SK-N-MC (cell line): ENCODE measurements at regions not wholly inside any gene's neighbourhood (a gene's known extent, or its start where the extent isn't known, plus 50 kb on each side); places are given as distances from the start of the nearest gene placed in this dataset.

Source experiments
- DNase-seq: peaks from one replicate; pipeline ENCODE4 v3.0.0-alpha.2; 2011; ENCODE audit warnings: low read depth, low spot score
- H3K27ac ChIP-seq: fragments of 200-600 bp; sonication (generic); 2 replicates; pipeline ENCODE4 v1.5.1; 2016; ENCODE audit warnings: mixed run types
- H3K36me3 ChIP-seq: fragments of 200-600 bp; sonication (generic); 2 replicates; pipeline ENCODE4 v1.6.1; 2017; ENCODE audit warnings: antibody characterized with exemption, low read length, mixed read lengths; ENCODE audit not compliant: insufficient read depth
- H3K4me3 ChIP-seq: fragments of 200-600 bp; sonication (generic); 2 replicates; pipeline ENCODE4 v1.5.1; 2016
- H3K9ac ChIP-seq: fragments of 200-600 bp; sonication (generic); 2 replicates; pipeline ENCODE4 v1.8.0; 2017; ENCODE audit warnings: mixed run types, mixed read lengths; ENCODE audit not compliant: insufficient read length
- H3K9me3 ChIP-seq: fragments of 200-600 bp; sonication (generic); 2 replicates; pipeline ENCODE4 v1.6.1; 2017; ENCODE audit warnings: low read depth, mild to moderate bottlenecking, antibody characterized with exemption, low read length, moderate library complexity, mixed read lengths
- EZH2 ChIP-seq: fragments of 200-600 bp; sonication (generic); IDR thresholded peaks from one replicate; pipeline ENCODE4 v1.6.1; 2017; ENCODE audit warnings: antibody characterized with exemption
- FOXP2 ChIP-seq: optimal IDR thresholded peaks from 2 replicates; pipeline ENCODE3; 2011; ENCODE audit warnings: mild to moderate bottlenecking, moderate library complexity; ENCODE audit not compliant: insufficient read depth; ENCODE audit errors: extremely low read length, control extremely low read depth
- POLR2AphosphoS5 ChIP-seq: IDR thresholded peaks from 2 replicates; pipeline ENCODE4 v1.6.1; 2012; ENCODE audit warnings: mild to moderate bottlenecking, low read depth, low read length, borderline replicate concordance

- DNase-seq = no peak
- H3K9ac ChIP-seq = no peak overlapping the region
- H3K4me3 ChIP-seq = no peak overlapping the region
- TF ChIP-seq FOXP2 (no peak), EZH2 (no peak), POLR2AphosphoS5 (no peak)
- H3K9me3 ChIP-seq = no peaks in the 10 kb centered on the region
- H3K36me3 ChIP-seq = no peaks in the 10 kb centered on the region
- H3K27ac ChIP-seq = no peak overlapping the region
Measured at GRCh38 chr16:9607515-9608230, 516.2 kb downstream of the HAPSTR1 start.

- H3K27ac ChIP-seq = no peak overlapping the region
- H3K9ac ChIP-seq = no peak overlapping the region
- DNase-seq = no peak
- no peak for TF ChIP-seq POLR2AphosphoS5
- TF ChIP-seq EZH2 = no peak
- no peak for TF ChIP-seq FOXP2
- H3K9me3 ChIP-seq = no peaks in the 10 kb centered on the region
- H3K4me3 ChIP-seq = no peak overlapping the region
- no peaks in the 10 kb centered on the region for H3K36me3 ChIP-seq
Measured at GRCh38 chr16:9610727-9611126, 519.3 kb downstream of the HAPSTR1 start.

GRCh38 chr16:9612267-9612666, 520.8 kb downstream of the HAPSTR1 start:
- Histone ChIP-seq H3K36me3 (no peaks in the 10 kb centered on the region), H3K27ac (no peak overlapping the region), H3K9ac (no peak overlapping the region), H3K4me3 (no peak overlapping the region), H3K9me3 (no peaks in the 10 kb centered on the region)
- TF ChIP-seq POLR2AphosphoS5 (no peak), EZH2 (no peak), FOXP2 (no peak)
- DNase-seq = no peak

GRCh38 chr16:9614389-9614788, 522.9 kb downstream of the HAPSTR1 start:
- TF ChIP-seq POLR2AphosphoS5 = no peak
- TF ChIP-seq EZH2 = no peak
- TF ChIP-seq FOXP2 = no peak
- DNase-seq = no peak
- Histone ChIP-seq H3K27ac (no peak overlapping the region), H3K9ac (no peak overlapping the region), H3K4me3 (no peak overlapping the region), H3K9me3 (no peaks in the 10 kb centered on the region), H3K36me3 (no peaks in the 10 kb centered on the region)

- H3K9ac ChIP-seq = no peak overlapping the region
- no peak overlapping the region for H3K4me3 ChIP-seq
- H3K27ac ChIP-seq = no peak overlapping the region
- no peak for DNase-seq
- no peaks in the 10 kb centered on the region for H3K36me3 ChIP-seq
- no peaks in the 10 kb centered on the region for H3K9me3 ChIP-seq
- TF ChIP-seq POLR2AphosphoS5 (no peak), FOXP2 (no peak), EZH2 (no peak)
Measured at GRCh38 chr16:9622268-9622667, 530.8 kb downstream of the HAPSTR1 start.

- Histone ChIP-seq H3K9me3 (no peaks in the 10 kb centered on the region), H3K36me3 (no peaks in the 10 kb centered on the region), H3K27ac (no peak overlapping the region), H3K4me3 (no peak overlapping the region), H3K9ac (no peak overlapping the region)
- no peak for TF ChIP-seq POLR2AphosphoS5
- TF ChIP-seq EZH2 = no peak
- TF ChIP-seq FOXP2 = no peak
- DNase-seq = no peak
Measured at GRCh38 chr16:9625122-9625521, 533.7 kb downstream of the HAPSTR1 start.

- no peak overlapping the region for H3K27ac ChIP-seq
- H3K9ac ChIP-seq = no peak overlapping the region
- no peak overlapping the region for H3K4me3 ChIP-seq
- TF ChIP-seq FOXP2 = no peak
- TF ChIP-seq POLR2AphosphoS5 = no peak
- no peak for TF ChIP-seq EZH2
- H3K9me3 ChIP-seq = no peaks in the 10 kb centered on the region
- no peak for DNase-seq
- H3K36me3 ChIP-seq = no peaks in the 10 kb centered on the region
Measured at GRCh38 chr16:9627427-9627826, 536.0 kb downstream of the HAPSTR1 start.

GRCh38 chr16:9630119-9630518, 538.7 kb downstream of the HAPSTR1 start:
- no peak for TF ChIP-seq FOXP2
- TF ChIP-seq EZH2 = no peak
- no peak for TF ChIP-seq POLR2AphosphoS5
- no peak overlapping the region for H3K27ac ChIP-seq
- H3K9me3 ChIP-seq = no peaks in the 10 kb centered on the region
- H3K4me3 ChIP-seq = no peak overlapping the region
- DNase-seq = no peak
- H3K9ac ChIP-seq = no peak overlapping the region
- H3K36me3 ChIP-seq = no peaks in the 10 kb centered on the region

GRCh38 chr16:9630985-9631384, 539.5 kb downstream of the HAPSTR1 start:
- Histone ChIP-seq H3K36me3 (no peaks in the 10 kb centered on the region), H3K4me3 (no peak overlapping the region), H3K9ac (no peak overlapping the region), H3K9me3 (no peaks in the 10 kb centered on the region), H3K27ac (no peak overlapping the region)
- TF ChIP-seq EZH2 (no peak), POLR2AphosphoS5 (no peak), FOXP2 (no peak)
- no peak for DNase-seq
